Ovary (tissue), 7 donors: ENCODE measurements at regions not wholly inside any gene's neighbourhood (a gene's known extent, or its start where the extent isn't known, plus 50 kb on each side); places are given as distances from the start of the nearest gene placed in this dataset.

Experiments used
- DNase-seq, 5 donors: peaks; one replicate each; pipeline ENCODE4 v3.0.0-alpha.2; 2019 to 2020
- H3K27ac ChIP-seq, 2 donors: fragments of 200-600 bp; one replicate each; pipeline versions ENCODE4 v1.5.1 to v1.8.0; 2019 to 2022
- H3K27me3 ChIP-seq: fragments of 200-600 bp; one replicate; pipeline ENCODE4 v1.8.0; 2022
- H3K36me3 ChIP-seq: fragments of 200-600 bp; sonication (generic); one replicate; pipeline ENCODE4 v1.5.1; 2019
- H3K4me1 ChIP-seq: one replicate; pipeline ENCODE4 v1.8.1; 2013; ENCODE audit warnings: mild to moderate bottlenecking, moderate library complexity; ENCODE audit not compliant: insufficient read depth
- H3K4me3 ChIP-seq: fragments of 200-600 bp; sonication (generic); one replicate; pipeline ENCODE4 v1.5.1; 2017
- H3K9me3 ChIP-seq, 2 donors: fragments of 200-600 bp in 1 of 2; sonication (generic) in 1 of 2; one replicate each; pipeline versions ENCODE4 v1.5.1 to v1.8.1; 2013 to 2019; ENCODE audit warnings: mild to moderate bottlenecking in 1 of 2, moderate library complexity in 1 of 2
- CTCF ChIP-seq, 3 donors: fragments of 450-650 bp in 2 of 3; fragments of 200-600 bp in 1 of 3; IDR thresholded peaks; one replicate each; pipeline versions ENCODE4 v1.5.1 to v1.8.0; 2016 to 2022; ENCODE audit warnings: antibody characterized with exemption in 3 of 3, mild to moderate bottlenecking in 1 of 3
- EP300 ChIP-seq: sonication (generic); formaldehyde crosslinking; IDR thresholded peaks from one replicate; pipeline ENCODE4 v1.6.1; 2017; ENCODE audit warnings: antibody characterized with exemption
- POLR2A ChIP-seq: fragments of 450-650 bp; IDR thresholded peaks from one replicate; pipeline ENCODE4 v1.6.1; 2017; ENCODE audit warnings: antibody characterized with exemption, mild to moderate bottlenecking, moderate library complexity
- WGBS, 3 donors: extraction: QIAGEN DNeasy Blood & Tissue Kit in 1 of 3; methylation state at CpG; one replicate each; pipeline versions ENCODE4 v1.1.5 to v1.1.7; 2013 to 2017; 5-methylcytosine and 5-hydroxymethylcytosine counted together
- intact Hi-C, 4 donors: fragments of 100-400 bp; cut with DNase I; formaldehyde crosslinking; loops; one replicate each; pipeline versions ENCODE4 v1.11.0 to v1.15.1; 2022 to 2023
- donor health status: DM: no; HTN: no; CAD: no; lungs with moderate emphysema.
- donor health status: DM: no; HTN: no; CAD: no.
- donor health status: Bipolar disorder and iron deficiency.
- donor health status: DM: no; HTN: no; CAD: no.
- donor health status: DM: yes; HTN: yes; CAD: no.

GRCh38 chr5:96218653-96219052 lies 214.4 kb downstream of the PCSK1 start:
- TF ChIP-seq POLR2A = no peak
- intact Hi-C loops = no loop called here

GRCh38 chr5:96214442-96215197 lies 218.4 kb downstream of the PCSK1 start:
- Histone ChIP-seq H3K9me3 (no peaks in the 10 kb centered on the region), H3K36me3 (no peaks in the 10 kb centered on the region), H3K27ac (no peak overlapping the region), H3K4me1 (no peaks in the 10 kb centered on the region), H3K27me3 (no peaks in the 10 kb centered on the region), H3K4me3 (no peak overlapping the region)
- no peak for DNase-seq
- WGBS, 3 donors = 31 to 56% (median 41%) methylated on average over 3 of the region's 3 CpGs
- intact Hi-C loops = no loop called here
- TF ChIP-seq EP300 = no peak
- TF ChIP-seq POLR2A = no peak
- no peak for TF ChIP-seq CTCF (IDR thresholded peaks at IDR 0.05)

More at GRCh38 chr5:96218653-96219052, 214.4 kb downstream of the PCSK1 start:
- no peaks in the 10 kb centered on the region for H3K27me3 ChIP-seq
- H3K9me3 ChIP-seq = no peaks in the 10 kb centered on the region
- no peaks in the 10 kb centered on the region for H3K4me1 ChIP-seq
- no peak overlapping the region for H3K27ac ChIP-seq
- DNase-seq = no peak
- 74 to 82% (median 81%) methylated on average over 3 of the region's 3 CpGs for WGBS, 3 donors
- H3K4me3 ChIP-seq = no peak overlapping the region
- no peaks in the 10 kb centered on the region for H3K36me3 ChIP-seq

GRCh38 chr5:96209829-96210228 lies 223.2 kb downstream of the PCSK1 start:
- TF ChIP-seq CTCF (IDR thresholded peaks at IDR 0.05) = no peak
- no peak for TF ChIP-seq POLR2A
- no peak for TF ChIP-seq EP300
- no peaks in the 10 kb centered on the region for H3K36me3 ChIP-seq
- DNase-seq = no peak
- WGBS, 3 donors = 71 to 82% (median 74%) methylated on average over 1 of the region's 1 CpG
- no peaks in the 10 kb centered on the region for H3K4me1 ChIP-seq
- no peaks in the 10 kb centered on the region for H3K27me3 ChIP-seq
- no peak overlapping the region for H3K27ac ChIP-seq
- no peak overlapping the region for H3K4me3 ChIP-seq
- no peaks in the 10 kb centered on the region for H3K9me3 ChIP-seq
- intact Hi-C loops = no loop called here

- intact Hi-C loops = no loop called here
- H3K9me3 ChIP-seq = no peaks in the 10 kb centered on the region
- no peak for DNase-seq
- H3K36me3 ChIP-seq = no peaks in the 10 kb centered on the region
- H3K27ac ChIP-seq = no peak overlapping the region
- no peak overlapping the region for H3K4me3 ChIP-seq
- no peaks in the 10 kb centered on the region for H3K27me3 ChIP-seq
- TF ChIP-seq POLR2A (no peak), CTCF (IDR thresholded peaks at IDR 0.05) (no peak), EP300 (no peak)
- H3K4me1 ChIP-seq = no peaks in the 10 kb centered on the region
Observed at GRCh38 chr5:96207420-96207819, 225.6 kb downstream of the PCSK1 start.

- intact Hi-C loops = no loop called here
- WGBS, 3 donors = 42 to 68% (median 62%) methylated on average over 3 of the region's 3 CpGs
- TF ChIP-seq EP300 (no peak), CTCF (IDR thresholded peaks at IDR 0.05) (no peak), POLR2A (no peak)
- Histone ChIP-seq H3K27me3 (no peaks in the 10 kb centered on the region), H3K9me3 (no peaks in the 10 kb centered on the region), H3K36me3 (no peaks in the 10 kb centered on the region), H3K27ac (no peak overlapping the region), H3K4me3 (no peak overlapping the region), H3K4me1 (no peaks in the 10 kb centered on the region)
- DNase-seq = no peak
Observed at GRCh38 chr5:96203761-96204160, 229.3 kb downstream of the PCSK1 start.
